HG03175 (cell line): ENCODE measurements at regions not wholly inside any gene's neighbourhood (a gene's known extent, or its start where the extent isn't known, plus 50 kb on each side); places are given as distances from the start of the nearest gene placed in this dataset.

Source experiments
- ATAC-seq: cut with Tn5 transposase; IDR thresholded peaks from one replicate; pipeline ENCODE4 v1.9.1; 2021; ENCODE audit warnings: mild to moderate bottlenecking, moderate library complexity; ENCODE audit not compliant: unreplicated experiment

- ATAC-seq = no peak
These were observed 52.3 kb downstream of the HDGFL1 start for GRCh38 chr6:22621701-22622100.

GRCh38 chr6:22622351-22622750, 53.0 kb downstream of the HDGFL1 start:
- ATAC-seq = no peak

GRCh38 chr6:22622813-22623212, 53.4 kb downstream of the HDGFL1 start:
- no peak for ATAC-seq

- no peak for ATAC-seq
These were observed 58.3 kb downstream of the HDGFL1 start for GRCh38 chr6:22627644-22628043.

GRCh38 chr6:22631091-22631490, 61.7 kb downstream of the HDGFL1 start:
- ATAC-seq = no peak

GRCh38 chr6:22632581-22633145, 63.3 kb downstream of the HDGFL1 start:
- ATAC-seq = no peak

- ATAC-seq = no peak
These were observed 67.1 kb downstream of the HDGFL1 start for GRCh38 chr6:22636452-22636851.

- no peak for ATAC-seq
These were observed 68.4 kb downstream of the HDGFL1 start for GRCh38 chr6:22637782-22638181.

GRCh38 chr6:22638320-22638719, 69.0 kb downstream of the HDGFL1 start:
- ATAC-seq = no peak

- no peak for ATAC-seq
These were observed 72.9 kb downstream of the HDGFL1 start for GRCh38 chr6:22642254-22642653.

GRCh38 chr6:22643780-22644179, 74.4 kb downstream of the HDGFL1 start:
- no peak for ATAC-seq

DNA sequence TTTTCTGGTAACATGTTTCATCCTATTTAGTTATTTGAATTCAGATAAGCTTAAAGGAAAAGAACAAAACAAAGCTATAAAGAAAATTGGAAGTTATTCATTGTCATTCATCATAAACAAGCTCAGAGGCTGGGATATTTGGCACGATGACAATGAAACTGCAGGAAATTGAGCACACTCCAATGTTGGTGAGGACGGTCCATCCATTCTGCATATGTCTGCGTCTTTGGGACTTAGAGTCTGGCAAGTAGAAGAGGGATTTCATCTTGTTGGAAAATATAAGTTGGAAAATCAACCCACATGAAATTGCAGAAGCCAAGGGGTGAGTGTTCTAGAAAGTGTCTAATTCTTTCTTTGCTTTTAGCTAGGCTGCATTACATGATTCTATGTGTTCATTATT, 78.4 kb downstream of the HDGFL1 start:
- ATAC-seq = no peak

DNA sequence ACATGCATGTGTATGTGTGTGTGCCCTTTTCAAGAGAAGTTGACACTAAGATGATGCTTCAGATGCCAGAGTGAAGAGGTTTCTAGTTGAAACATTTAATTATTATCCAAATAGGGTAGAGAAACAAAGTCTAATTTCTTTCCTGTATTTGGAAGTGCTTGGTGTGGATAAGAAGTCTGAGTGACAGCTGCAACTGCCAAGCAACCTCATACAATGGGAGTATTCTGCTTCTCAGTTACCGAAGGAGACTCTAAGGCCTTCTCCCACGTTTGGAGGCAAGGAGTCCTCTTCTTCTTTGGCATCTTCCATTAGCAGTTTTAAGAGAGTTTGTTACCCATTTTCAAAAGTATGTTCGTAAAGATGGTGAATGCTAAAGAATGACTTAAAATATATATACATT, 82.4 kb downstream of the HDGFL1 start:
- no peak for ATAC-seq

DNA sequence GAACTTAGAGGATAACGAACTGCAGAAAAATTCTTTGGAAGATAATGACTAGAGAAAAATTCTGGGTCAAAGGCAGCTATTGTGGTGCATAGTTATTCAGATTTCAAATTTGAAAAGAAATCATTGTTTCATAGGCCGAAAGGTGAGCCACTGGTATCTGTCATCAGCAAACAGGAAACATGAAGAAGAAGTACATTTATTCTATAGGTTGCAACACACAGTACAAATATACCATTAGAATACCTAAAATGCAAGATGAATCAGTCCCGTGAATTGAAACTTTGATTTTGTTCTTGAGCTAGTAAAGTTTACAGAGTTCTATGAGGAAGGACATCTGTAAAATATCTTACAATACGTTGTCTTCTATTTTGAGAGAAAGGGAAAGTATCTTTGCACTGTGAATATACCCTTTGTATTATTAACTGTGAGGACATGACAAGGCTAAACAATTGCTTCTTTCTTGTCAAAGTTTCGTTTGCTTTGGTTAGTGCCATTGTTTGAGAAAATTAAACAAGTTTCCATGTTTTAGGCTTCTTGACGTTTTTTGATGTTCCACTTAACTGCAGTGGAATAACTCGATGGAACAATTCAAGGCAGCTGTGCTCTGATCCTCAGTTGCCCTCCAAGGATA, 84.7 kb downstream of the HDGFL1 start:
- no peak for ATAC-seq

GRCh38 chr6:22656706-22657351, 87.5 kb downstream of the HDGFL1 start:
- peak; percentile 68 for ATAC-seq

GRCh38 chr6:22657352-22657980, 88.1 kb downstream of the HDGFL1 start:
- ATAC-seq = peak; percentile 44

DNA sequence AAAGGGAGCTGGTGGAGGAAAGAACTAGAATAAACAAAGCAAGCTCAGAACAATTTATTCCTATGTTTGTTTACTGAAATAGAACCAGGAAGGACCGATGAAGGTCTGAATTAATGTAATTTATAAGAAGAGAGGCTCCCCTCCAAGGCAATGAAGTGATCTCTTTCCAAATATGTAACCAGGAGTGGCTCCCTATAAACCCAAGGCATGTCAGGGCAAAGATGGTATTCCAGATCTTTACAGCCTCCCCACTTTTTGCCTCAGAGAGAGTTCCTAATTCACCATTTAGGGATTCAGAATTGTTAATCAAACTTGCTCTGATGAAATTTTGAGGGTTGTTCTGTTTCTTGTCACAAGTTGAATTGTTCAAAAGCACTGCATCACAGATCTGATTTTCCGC, 88.8 kb downstream of the HDGFL1 start:
- ATAC-seq = no peak

- ATAC-seq = no peak
These were observed 89.6 kb downstream of the HDGFL1 start for GRCh38 chr6:22658934-22659333.

DNA sequence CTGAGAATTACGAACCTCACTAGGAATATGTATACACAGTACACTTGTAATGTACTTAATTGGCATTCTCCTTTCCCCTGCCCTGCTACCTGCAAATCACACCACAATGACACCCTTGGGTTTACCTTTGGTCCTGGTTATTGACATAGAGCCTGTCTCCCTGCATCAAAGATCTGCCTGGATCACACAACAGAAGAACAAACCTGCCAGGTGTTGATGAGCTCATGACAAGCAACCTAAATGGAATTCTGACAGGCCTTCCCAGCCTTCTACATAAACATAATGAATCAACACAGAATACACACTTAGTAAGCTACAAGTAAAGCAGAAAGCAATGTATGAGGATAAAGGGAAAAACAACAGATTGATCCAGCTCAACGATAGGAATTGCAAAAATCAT, 95.6 kb downstream of the HDGFL1 start:
- ATAC-seq = no peak

- ATAC-seq = no peak
These were observed 96.7 kb downstream of the HDGFL1 start for GRCh38 chr6:22666021-22666420.

DNA sequence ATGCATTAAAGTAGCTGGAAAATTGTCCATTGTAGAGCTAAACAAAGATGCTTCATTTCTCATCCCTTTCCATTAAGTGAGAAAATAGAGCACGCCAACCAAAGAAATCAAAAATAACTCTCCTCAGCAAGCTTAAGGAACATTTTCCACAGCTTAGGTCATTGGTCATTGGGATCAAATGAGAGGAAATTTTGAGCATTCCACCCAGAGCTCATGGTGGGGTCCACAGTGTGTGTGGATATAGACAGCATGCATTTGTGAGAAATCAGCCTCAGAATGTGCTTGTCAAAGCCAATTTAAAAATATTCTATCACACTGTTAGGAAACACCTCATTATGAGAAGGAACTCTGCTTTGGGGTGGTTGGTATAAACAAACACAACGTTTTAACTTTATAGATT, 97.2 kb downstream of the HDGFL1 start:
- no peak for ATAC-seq

DNA sequence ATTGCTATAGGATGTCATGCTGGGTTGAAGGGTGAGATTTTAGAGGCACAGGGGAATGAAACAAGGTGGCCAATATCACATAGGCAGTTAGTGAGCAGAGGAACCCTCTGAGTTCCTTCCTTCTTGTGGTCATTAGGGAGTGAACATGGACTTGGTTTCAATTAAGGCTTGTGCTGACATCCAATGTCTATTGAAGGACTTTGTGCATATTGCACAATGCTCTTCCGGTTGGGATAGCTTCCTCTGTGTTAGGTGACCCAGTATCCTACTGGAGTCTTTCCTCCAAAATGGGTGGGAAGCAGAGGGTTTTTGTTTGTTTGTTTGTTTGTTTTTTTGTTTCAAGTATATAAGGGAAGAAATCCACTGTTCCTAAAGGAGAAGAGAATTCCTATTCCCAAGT, 98.5 kb downstream of the HDGFL1 start:
- no peak for ATAC-seq
